PFSK-1 (cell line): ENCODE measurements at regions not wholly inside any gene's neighbourhood (a gene's known extent, or its start where the extent isn't known, plus 50 kb on each side); places are given as distances from the start of the nearest gene placed in this dataset.

Experiments used
- POLR2AphosphoS5 ChIP-seq: IDR thresholded peaks from 2 replicates; pipeline ENCODE4 v1.6.1; 2012; ENCODE audit warnings: low read depth, mild to moderate bottlenecking, control low read depth, low read length, moderate library complexity
- REST ChIP-seq, 2 experiments: IDR thresholded peaks; 2 replicates each; pipeline versions ENCODE4 v1.6.1 to v1.8.0; 2011 to 2012; ENCODE audit warnings: low read depth in 2 of 2, low read length in 2 of 2, control low read depth in 1 of 2, inconsistent platforms in 1 of 2, mild to moderate bottlenecking in 1 of 2, moderate library complexity in 1 of 2; ENCODE audit not compliant: insufficient read depth in 1 of 2
- TAF1 ChIP-seq: IDR thresholded peaks from 2 replicates; pipeline ENCODE4 v1.6.1; 2012; ENCODE audit warnings: low read length, control low read depth, borderline replicate concordance; ENCODE audit not compliant: insufficient read depth

- TF ChIP-seq REST (IDR thresholded peaks at IDR 0.05; ENCODE audit: insufficient read depth in 1 of 2, low read depth in 2 of 2, low read length in 2 of 2) (no peak), POLR2AphosphoS5 (no peak), TAF1 (no peak)
Measured at GRCh38 chr13:83714236-83714635, 168.0 kb downstream of the SLITRK1 start.
